ENCODE measurements at regions not wholly inside any gene's neighbourhood (a gene's known extent, or its start where the extent isn't known, plus 50 kb on each side); places are given as distances from the start of the nearest gene placed in this dataset.

DNA sequence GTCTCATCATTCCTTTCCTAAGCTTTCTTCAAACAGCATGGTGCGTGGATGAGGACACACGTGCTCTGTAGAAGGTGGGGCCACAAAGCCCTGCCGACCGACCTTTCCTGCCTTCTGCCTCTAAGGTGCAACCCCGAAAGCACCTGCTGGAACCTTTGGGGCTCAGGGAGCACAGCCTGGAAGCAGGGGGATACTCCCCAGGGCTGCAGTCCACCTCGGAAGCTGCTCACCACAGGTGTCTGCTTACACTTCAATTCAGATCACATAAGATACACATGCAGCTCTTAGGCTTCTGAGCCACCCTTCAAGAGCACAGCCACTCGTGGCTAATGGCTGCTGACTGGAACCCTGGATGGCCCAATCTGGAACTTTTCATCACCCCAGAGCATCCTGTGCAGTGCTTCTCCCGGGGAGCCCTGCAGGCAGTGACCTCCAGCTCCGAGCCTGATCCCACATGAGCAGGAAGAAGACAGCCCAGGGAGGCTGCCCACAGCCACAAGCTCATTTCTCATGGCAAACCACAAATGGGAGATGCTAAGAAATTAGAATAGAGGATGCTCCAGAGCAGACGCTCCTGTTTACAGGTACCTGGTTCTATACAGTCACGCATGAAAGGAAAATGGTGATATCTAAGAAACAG lies 162.3 kb upstream of the FOXF1 start:
- no peaks in the 10 kb centered on the region for H3K9me3 ChIP-seq (ENCODE audit: control insufficient read depth, insufficient read depth, low read length)
- H3K4me1 ChIP-seq (ENCODE audit: control insufficient read depth, low read length) = no peaks in the 10 kb centered on the region
- H3K27ac ChIP-seq (ENCODE audit: low read depth, low read length) = no peak overlapping the region
- H3K4me3 ChIP-seq (ENCODE audit: low read length) = no peak overlapping the region
- H3K36me3 ChIP-seq (ENCODE audit: control insufficient read depth, low read length) = no peaks in the 10 kb centered on the region
- TF ChIP-seq, protein P1, sequence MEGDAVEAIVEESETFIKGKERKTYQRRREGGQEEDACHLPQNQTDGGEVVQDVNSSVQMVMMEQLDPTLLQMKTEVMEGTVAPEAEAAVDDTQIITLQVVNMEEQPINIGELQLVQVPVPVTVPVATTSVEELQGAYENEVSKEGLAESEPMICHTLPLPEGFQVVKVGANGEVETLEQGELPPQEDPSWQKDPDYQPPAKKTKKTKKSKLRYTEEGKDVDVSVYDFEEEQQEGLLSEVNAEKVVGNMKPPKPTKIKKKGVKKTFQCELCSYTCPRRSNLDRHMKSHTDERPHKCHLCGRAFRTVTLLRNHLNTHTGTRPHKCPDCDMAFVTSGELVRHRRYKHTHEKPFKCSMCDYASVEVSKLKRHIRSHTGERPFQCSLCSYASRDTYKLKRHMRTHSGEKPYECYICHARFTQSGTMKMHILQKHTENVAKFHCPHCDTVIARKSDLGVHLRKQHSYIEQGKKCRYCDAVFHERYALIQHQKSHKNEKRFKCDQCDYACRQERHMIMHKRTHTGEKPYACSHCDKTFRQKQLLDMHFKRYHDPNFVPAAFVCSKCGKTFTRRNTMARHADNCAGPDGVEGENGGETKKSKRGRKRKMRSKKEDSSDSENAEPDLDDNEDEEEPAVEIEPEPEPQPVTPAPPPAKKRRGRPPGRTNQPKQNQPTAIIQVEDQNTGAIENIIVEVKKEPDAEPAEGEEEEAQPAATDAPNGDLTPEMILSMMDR (IDR thresholded peaks at IDR 0.05; ENCODE audit: low read depth, low read length, poor library complexity, severe bottlenecking) = no peak
- no peak for TF ChIP-seq EZH2phosphoT487 (IDR thresholded peaks at IDR 0.05; ENCODE audit: borderline replicate concordance, low read length)
- H4K20me1 ChIP-seq (ENCODE audit: control insufficient read depth, insufficient read depth, low read depth, low read length) = no peaks in the 10 kb centered on the region
- H3F3A ChIP-seq (ENCODE audit: control insufficient read depth, insufficient read depth) = no peaks in the 10 kb centered on the region
- peaks cover 8% of the 10 kb centered on the region; the same call in 1 of the 2 replicates for H3K27me3 ChIP-seq (ENCODE audit: control insufficient read depth, low read length)
- no peak overlapping the region for H3K4me2 ChIP-seq (ENCODE audit: low read length)
- no peaks in the 10 kb centered on the region for H3K79me2 ChIP-seq (ENCODE audit: control insufficient read depth, low read length)
- no peaks in the 10 kb centered on the region for H3K9me2 ChIP-seq (replicated peaks; ENCODE audit: control insufficient read depth, low read length)

GRCh38 chr16:86349338-86349900 lies 160.9 kb upstream of the FOXF1 start:
- no peak for TF ChIP-seq EZH2phosphoT487 (IDR thresholded peaks at IDR 0.05; ENCODE audit: borderline replicate concordance, low read length)
- TF ChIP-seq, protein P1 (IDR thresholded peaks at IDR 0.05; ENCODE audit: low read depth, low read length, poor library complexity, severe bottlenecking) = no peak
- Histone ChIP-seq H3K4me2 (ENCODE audit: low read length) (no peak overlapping the region), H3K36me3 (ENCODE audit: control insufficient read depth, low read length) (no peaks in the 10 kb centered on the region), H3K9me2 (replicated peaks; ENCODE audit: control insufficient read depth, low read length) (no peaks in the 10 kb centered on the region), H3K27me3 (ENCODE audit: control insufficient read depth, low read length) (peaks cover 5% of the 10 kb centered on the region; the same call in 1 of the 2 replicates), H3K4me1 (ENCODE audit: control insufficient read depth, low read length) (no peaks in the 10 kb centered on the region), H4K20me1 (ENCODE audit: control insufficient read depth, insufficient read depth, low read depth, low read length) (no peaks in the 10 kb centered on the region), H3F3A (ENCODE audit: control insufficient read depth, insufficient read depth) (no peaks in the 10 kb centered on the region), H3K27ac (ENCODE audit: low read depth, low read length) (no peak overlapping the region), H3K9me3 (ENCODE audit: control insufficient read depth, insufficient read depth, low read length) (no peaks in the 10 kb centered on the region), H3K79me2 (ENCODE audit: control insufficient read depth, low read length) (no peaks in the 10 kb centered on the region), H3K4me3 (ENCODE audit: low read length) (no peak overlapping the region)

GRCh38 chr16:86350289-86350688 lies 160.0 kb upstream of the FOXF1 start:
- Histone ChIP-seq H3K27me3 (ENCODE audit: control insufficient read depth, low read length) (0 out of 2 replicates have a peak, but pooled peaks cover 4% of the 10 kb centered on the region), H3K4me2 (ENCODE audit: low read length) (no peak overlapping the region), H3K4me3 (ENCODE audit: low read length) (no peak overlapping the region), H3K27ac (ENCODE audit: low read depth, low read length) (no peak overlapping the region), H3K9me3 (ENCODE audit: control insufficient read depth, insufficient read depth, low read length) (no peaks in the 10 kb centered on the region), H3K79me2 (ENCODE audit: control insufficient read depth, low read length) (no peaks in the 10 kb centered on the region), H3K4me1 (ENCODE audit: control insufficient read depth, low read length) (no peaks in the 10 kb centered on the region), H3F3A (ENCODE audit: control insufficient read depth, insufficient read depth) (no peaks in the 10 kb centered on the region), H3K9me2 (replicated peaks; ENCODE audit: control insufficient read depth, low read length) (no peaks in the 10 kb centered on the region), H3K36me3 (ENCODE audit: control insufficient read depth, low read length) (no peaks in the 10 kb centered on the region), H4K20me1 (ENCODE audit: control insufficient read depth, insufficient read depth, low read depth, low read length) (no peaks in the 10 kb centered on the region)
- TF ChIP-seq, protein P1 (IDR thresholded peaks at IDR 0.05; ENCODE audit: low read depth, low read length, poor library complexity, severe bottlenecking) = no peak
- TF ChIP-seq EZH2phosphoT487 (IDR thresholded peaks at IDR 0.05; ENCODE audit: borderline replicate concordance, low read length) = no peak

Data from DOHH2 (cell line).